PFSK-1 (cell line): ENCODE measurements at regions not wholly inside any gene's neighbourhood (a gene's known extent, or its start where the extent isn't known, plus 50 kb on each side); places are given as distances from the start of the nearest gene placed in this dataset.

Experiments
- FOXP2 ChIP-seq: optimal IDR thresholded peaks from 2 replicates; pipeline ENCODE3; 2011; ENCODE audit warnings: borderline replicate concordance, control low read depth, inconsistent platforms; ENCODE audit not compliant: insufficient read depth; ENCODE audit errors: extremely low read length, extremely low read depth
- POLR2AphosphoS5 ChIP-seq: IDR thresholded peaks from 2 replicates; pipeline ENCODE4 v1.6.1; 2012; ENCODE audit warnings: low read depth, mild to moderate bottlenecking, control low read depth, low read length, moderate library complexity
- SIN3A ChIP-seq: IDR thresholded peaks from 2 replicates; pipeline ENCODE4 v1.6.1; 2012; ENCODE audit warnings: mild to moderate bottlenecking, low read length, moderate library complexity, borderline replicate concordance; ENCODE audit not compliant: insufficient read depth
- TAF1 ChIP-seq: IDR thresholded peaks from 2 replicates; pipeline ENCODE4 v1.6.1; 2012; ENCODE audit warnings: low read length, control low read depth, borderline replicate concordance; ENCODE audit not compliant: insufficient read depth
- TF ChIP-seq, protein P1 (sequence below), 2 experiments: IDR thresholded peaks; 2 replicates each; pipeline versions ENCODE4 v1.6.1 to v1.8.0; 2011 to 2012; ENCODE audit warnings: low read depth in 2 of 2, low read length in 2 of 2, control low read depth in 1 of 2, inconsistent platforms in 1 of 2, mild to moderate bottlenecking in 1 of 2, moderate library complexity in 1 of 2; ENCODE audit not compliant: insufficient read depth in 1 of 2

DNA sequence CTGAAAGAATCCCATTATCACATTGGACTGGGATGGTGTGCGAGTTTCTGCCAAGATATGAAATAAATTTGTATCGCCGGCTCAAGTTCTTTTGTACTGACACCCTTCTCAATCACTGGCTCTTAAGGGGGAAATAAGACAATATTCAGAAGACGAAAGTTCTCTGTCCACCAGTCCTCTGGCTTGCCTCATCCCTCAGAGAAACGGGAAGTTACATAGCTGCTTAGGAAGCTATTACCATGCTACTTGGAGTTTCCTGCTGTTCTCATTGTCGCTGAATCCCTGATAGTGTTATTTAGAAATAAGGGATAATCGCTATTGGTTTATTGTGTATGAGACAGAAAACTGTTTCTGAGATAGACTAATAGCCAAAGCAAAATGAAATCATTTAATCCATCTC is 205.0 kb upstream of the ZNF521 start:
- no peak for TF ChIP-seq TAF1
- TF ChIP-seq, protein P1, sequence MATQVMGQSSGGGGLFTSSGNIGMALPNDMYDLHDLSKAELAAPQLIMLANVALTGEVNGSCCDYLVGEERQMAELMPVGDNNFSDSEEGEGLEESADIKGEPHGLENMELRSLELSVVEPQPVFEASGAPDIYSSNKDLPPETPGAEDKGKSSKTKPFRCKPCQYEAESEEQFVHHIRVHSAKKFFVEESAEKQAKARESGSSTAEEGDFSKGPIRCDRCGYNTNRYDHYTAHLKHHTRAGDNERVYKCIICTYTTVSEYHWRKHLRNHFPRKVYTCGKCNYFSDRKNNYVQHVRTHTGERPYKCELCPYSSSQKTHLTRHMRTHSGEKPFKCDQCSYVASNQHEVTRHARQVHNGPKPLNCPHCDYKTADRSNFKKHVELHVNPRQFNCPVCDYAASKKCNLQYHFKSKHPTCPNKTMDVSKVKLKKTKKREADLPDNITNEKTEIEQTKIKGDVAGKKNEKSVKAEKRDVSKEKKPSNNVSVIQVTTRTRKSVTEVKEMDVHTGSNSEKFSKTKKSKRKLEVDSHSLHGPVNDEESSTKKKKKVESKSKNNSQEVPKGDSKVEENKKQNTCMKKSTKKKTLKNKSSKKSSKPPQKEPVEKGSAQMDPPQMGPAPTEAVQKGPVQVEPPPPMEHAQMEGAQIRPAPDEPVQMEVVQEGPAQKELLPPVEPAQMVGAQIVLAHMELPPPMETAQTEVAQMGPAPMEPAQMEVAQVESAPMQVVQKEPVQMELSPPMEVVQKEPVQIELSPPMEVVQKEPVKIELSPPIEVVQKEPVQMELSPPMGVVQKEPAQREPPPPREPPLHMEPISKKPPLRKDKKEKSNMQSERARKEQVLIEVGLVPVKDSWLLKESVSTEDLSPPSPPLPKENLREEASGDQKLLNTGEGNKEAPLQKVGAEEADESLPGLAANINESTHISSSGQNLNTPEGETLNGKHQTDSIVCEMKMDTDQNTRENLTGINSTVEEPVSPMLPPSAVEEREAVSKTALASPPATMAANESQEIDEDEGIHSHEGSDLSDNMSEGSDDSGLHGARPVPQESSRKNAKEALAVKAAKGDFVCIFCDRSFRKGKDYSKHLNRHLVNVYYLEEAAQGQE (IDR thresholded peaks at IDR 0.05; ENCODE audit: insufficient read depth in 1 of 2, low read depth in 2 of 2, low read length in 2 of 2): no peak

DNA sequence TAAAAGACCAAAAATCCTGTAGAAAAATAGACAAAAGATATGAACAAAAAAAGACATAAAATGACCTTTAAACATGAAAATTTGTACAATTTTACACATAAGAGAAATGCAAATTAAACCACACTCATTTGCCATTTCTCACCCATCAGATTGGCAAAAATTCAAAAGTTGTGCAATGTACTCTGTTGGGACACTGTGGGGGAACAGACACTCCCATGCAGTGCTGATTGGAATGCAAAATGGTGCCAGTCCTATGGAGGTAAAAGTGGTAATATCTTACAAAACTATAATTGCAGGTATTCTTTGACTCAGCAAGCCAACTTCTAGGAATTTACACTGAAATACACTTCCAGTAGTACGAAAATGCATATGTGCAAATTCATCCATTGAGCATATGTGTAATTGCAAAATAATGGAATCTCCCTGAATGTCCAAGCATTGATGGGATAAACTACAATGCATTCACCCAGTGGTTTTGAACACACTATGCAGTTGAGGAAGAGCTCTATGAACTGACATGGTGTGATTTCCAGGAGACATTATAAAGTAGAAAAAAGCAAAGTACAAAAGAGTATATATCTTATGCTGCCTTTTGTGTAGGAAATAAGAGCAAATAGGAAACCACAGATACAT is 201.8 kb upstream of the ZNF521 start:
- TF ChIP-seq FOXP2: no peak
- no peak for TF ChIP-seq SIN3A
- no peak for TF ChIP-seq TAF1
- TF ChIP-seq POLR2AphosphoS5: no peak
- TF ChIP-seq, protein P1 (IDR thresholded peaks at IDR 0.05; ENCODE audit: insufficient read depth in 1 of 2, low read depth in 2 of 2, low read length in 2 of 2): no peak

- no peak for TF ChIP-seq POLR2AphosphoS5
- TF ChIP-seq SIN3A: no peak
- TF ChIP-seq, protein P1 (IDR thresholded peaks at IDR 0.05; ENCODE audit: insufficient read depth in 1 of 2, low read depth in 2 of 2, low read length in 2 of 2): no peak
- no peak for TF ChIP-seq FOXP2
- no peak for TF ChIP-seq TAF1
These were observed 192.8 kb upstream of the ZNF521 start for GRCh38 chr18:25544546-25545287.

DNA sequence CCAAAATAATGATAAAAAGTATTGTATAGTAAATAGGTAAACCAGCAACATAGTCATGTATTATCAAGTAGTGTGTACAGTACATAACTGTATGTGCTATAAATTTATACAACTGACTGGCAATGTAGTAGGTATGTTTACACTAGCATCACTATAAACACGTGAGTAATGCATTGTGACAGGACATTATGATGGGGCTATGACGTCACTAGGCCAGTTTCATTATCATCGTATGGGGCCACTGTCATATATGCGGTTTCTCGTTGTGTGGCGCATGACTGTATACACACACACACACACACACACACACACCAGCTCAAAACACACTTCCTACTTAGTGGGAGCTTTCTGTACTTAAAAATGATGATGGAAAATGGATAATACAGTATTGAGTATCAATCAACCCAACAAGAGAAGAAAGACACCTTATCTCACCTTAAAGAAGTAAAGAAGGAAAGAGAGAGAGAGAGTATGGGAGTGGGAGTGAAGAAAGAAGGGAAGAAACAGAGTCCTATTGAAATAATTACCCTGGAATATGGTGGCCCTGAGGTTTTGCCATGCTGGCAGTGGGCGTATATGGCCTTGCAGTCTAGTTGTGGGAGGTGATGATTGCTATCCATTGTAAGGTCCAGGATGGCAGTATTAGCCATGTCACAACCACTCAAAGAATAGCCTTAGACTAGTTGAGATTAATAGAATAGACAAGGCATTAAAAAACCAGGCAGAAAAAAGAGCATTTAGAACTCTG is 186.4 kb upstream of the ZNF521 start:
- TF ChIP-seq, protein P1 (IDR thresholded peaks at IDR 0.05; ENCODE audit: insufficient read depth in 1 of 2, low read depth in 2 of 2, low read length in 2 of 2): no peak

GRCh38 chr18:25535495-25535894 is 183.5 kb upstream of the ZNF521 start:
- no peak for TF ChIP-seq POLR2AphosphoS5
